CD14-positive monocyte (primary cell): ENCODE measurements at regions not wholly inside any gene's neighbourhood (a gene's known extent, or its start where the extent isn't known, plus 50 kb on each side); places are given as distances from the start of the nearest gene placed in this dataset.

Source experiments
- DNase-seq, 3 donors: peaks; one replicate each; pipeline ENCODE4 v3.0.0-alpha.2; 2011 to 2022
- H2AFZ ChIP-seq: 2 replicates; pipeline ENCODE4 v1.6.0; 2012; ENCODE audit warnings: mild to moderate bottlenecking, low read depth, low read length, inconsistent platforms; ENCODE audit not compliant: insufficient read depth, poor library complexity, severe bottlenecking
- H3K27ac ChIP-seq, 2 donors: 1 replicate in 1 of 2; 2 replicates in 1 of 2; pipeline ENCODE4 v1.5.1; 2012 to 2013; ENCODE audit warnings: low read length in 2 of 2, control low read depth in 1 of 2, inconsistent platforms in 1 of 2, low read depth in 1 of 2, mild to moderate bottlenecking in 1 of 2
- H3K27me3 ChIP-seq, 2 donors: one replicate each; pipeline versions ENCODE4 v1.6.0 to v1.6.1; 2011 to 2013; ENCODE audit warnings: low read length in 2 of 2; ENCODE audit not compliant: control insufficient read depth in 2 of 2, insufficient read depth in 2 of 2
- H3K36me3 ChIP-seq, 2 donors: replicated peaks in 1 of 2; 1 replicate in 1 of 2; 2 replicates in 1 of 2; pipeline versions ENCODE4 v1.5.1 to v1.6.1; 2012 to 2013; ENCODE audit warnings: low read length in 2 of 2, control low read depth in 1 of 2, inconsistent platforms in 1 of 2, mild to moderate bottlenecking in 1 of 2; ENCODE audit not compliant: insufficient read depth in 2 of 2, control insufficient read depth in 1 of 2
- H3K4me1 ChIP-seq, 2 donors: 1 replicate in 1 of 2; 2 replicates in 1 of 2; pipeline versions ENCODE4 v1.5.1 to v1.6.1; 2012 to 2013; ENCODE audit warnings: low read length in 2 of 2, control low read depth in 1 of 2, inconsistent platforms in 1 of 2, mild to moderate bottlenecking in 1 of 2, moderate library complexity in 1 of 2; ENCODE audit not compliant: insufficient read depth in 2 of 2, control insufficient read depth in 1 of 2
- H3K4me2 ChIP-seq: replicated peaks from 2 replicates; pipeline ENCODE3; 2012; ENCODE audit warnings: low read length, moderate library complexity, mild to moderate bottlenecking; ENCODE audit not compliant: poor library complexity, severe bottlenecking; ENCODE audit errors: extremely low read depth
- H3K4me3 ChIP-seq, 3 experiments: fragments of 200-600 bp in 1 of 3; sonication (generic) in 1 of 3; replicated peaks in 1 of 3; 1 replicate in 2 of 3; 2 replicates in 1 of 3; pipeline ENCODE4 v1.5.1; 2011 to 2013; ENCODE audit warnings: low read length in 3 of 3, mild to moderate bottlenecking in 3 of 3, control low read depth in 2 of 3, low read depth in 2 of 3, inconsistent platforms in 1 of 3, moderate library complexity in 1 of 3
- H3K79me2 ChIP-seq: 2 replicates; pipeline ENCODE4 v1.6.0; 2012; ENCODE audit warnings: mild to moderate bottlenecking, control low read depth, inconsistent platforms, low read length, moderate library complexity; ENCODE audit not compliant: insufficient read depth
- H3K9ac ChIP-seq: 2 replicates; pipeline ENCODE4 v1.6.0; 2017; ENCODE audit warnings: low read length, mild to moderate bottlenecking; ENCODE audit not compliant: insufficient read depth, poor library complexity, severe bottlenecking
- H3K9me3 ChIP-seq, 2 donors: replicated peaks in 1 of 2; 1 replicate in 1 of 2; 2 replicates in 1 of 2; pipeline versions ENCODE4 v1.5.1 to v1.6.1; 2012 to 2013; ENCODE audit warnings: low read length in 2 of 2, control low read depth in 1 of 2; ENCODE audit not compliant: control insufficient read depth in 1 of 2, insufficient read depth in 1 of 2
- H4K20me1 ChIP-seq: 2 replicates; pipeline ENCODE4 v1.6.0; 2012; ENCODE audit warnings: mild to moderate bottlenecking, low read length, control low read depth, moderate library complexity; ENCODE audit not compliant: insufficient read depth
- H3K27ac Mint-ChIP-seq, 7 donors: one replicate each; pipeline ENCODE4 v1.8.0; 2020; ENCODE audit warnings: mild to moderate bottlenecking in 7 of 7, mixed read lengths in 7 of 7, moderate library complexity in 6 of 7, inconsistent platforms in 2 of 7
- H3K27me3 Mint-ChIP-seq, 3 donors: one replicate each; pipeline ENCODE4 v1.8.0; 2021 to 2022; ENCODE audit warnings: low read depth in 3 of 3, mild to moderate bottlenecking in 3 of 3, mixed read lengths in 3 of 3, moderate library complexity in 3 of 3, inconsistent platforms in 1 of 3
- H3K36me3 Mint-ChIP-seq, 2 donors: one replicate each; pipeline ENCODE4 v1.8.0; 2020; ENCODE audit warnings: mixed read lengths in 2 of 2, inconsistent platforms in 1 of 2, mild to moderate bottlenecking in 1 of 2
- H3K4me1 Mint-ChIP-seq: one replicate; pipeline ENCODE4 v1.8.0; 2020; ENCODE audit warnings: mild to moderate bottlenecking, mixed read lengths
- H3K4me3 Mint-ChIP-seq, 2 donors: one replicate each; pipeline ENCODE4 v1.8.0; 2020; ENCODE audit warnings: mild to moderate bottlenecking in 2 of 2, mixed read lengths in 2 of 2, moderate library complexity in 1 of 2
- H3K9me3 Mint-ChIP-seq, 7 donors: one replicate each; pipeline ENCODE4 v1.8.0; 2020 to 2022; ENCODE audit warnings: mixed read lengths in 7 of 7, mild to moderate bottlenecking in 6 of 7, moderate library complexity in 6 of 7, inconsistent platforms in 2 of 7
- WGBS: methylation state at CpG from one replicate; pipeline ENCODE4 v1.1.5; 2013; ENCODE audit warnings: missing lambda C conversion rate; ENCODE audit not compliant: insufficient coverage; 5-methylcytosine and 5-hydroxymethylcytosine counted together
- intact Hi-C, 2 donors: fragments of 100-400 bp; cut with micrococcal nuclease; formaldehyde crosslinking; loops; one replicate each; pipeline versions ENCODE4 v1.15.0 to v1.15.1; 2023
- TF ChIP-seq, protein P1 (sequence below): fragments of 200-600 bp; IDR thresholded peaks from one replicate; pipeline ENCODE4 v1.8.0; 2022; ENCODE audit warnings: antibody characterized with exemption, mild to moderate bottlenecking

GRCh38 chr4:62913065-62913464, 1496.2 kb downstream of the TECRL start:
- no peak overlapping the region for H3K27ac Mint-ChIP-seq
- Histone ChIP-seq H3K79me2 (no peaks in the 10 kb centered on the region), H3K4me3 (no peak overlapping the region), H4K20me1 (no peaks in the 10 kb centered on the region), H3K9me3 (no peaks in the 10 kb centered on the region), H3K27me3 (no peaks in the 10 kb centered on the region), H2AFZ (no peak overlapping the region), H3K36me3 (no peaks in the 10 kb centered on the region), H3K9ac (no peak overlapping the region), H3K27ac (no peak overlapping the region), H3K4me2 (no peak overlapping the region), H3K4me1 (no peaks in the 10 kb centered on the region)
- TF ChIP-seq, protein P1, sequence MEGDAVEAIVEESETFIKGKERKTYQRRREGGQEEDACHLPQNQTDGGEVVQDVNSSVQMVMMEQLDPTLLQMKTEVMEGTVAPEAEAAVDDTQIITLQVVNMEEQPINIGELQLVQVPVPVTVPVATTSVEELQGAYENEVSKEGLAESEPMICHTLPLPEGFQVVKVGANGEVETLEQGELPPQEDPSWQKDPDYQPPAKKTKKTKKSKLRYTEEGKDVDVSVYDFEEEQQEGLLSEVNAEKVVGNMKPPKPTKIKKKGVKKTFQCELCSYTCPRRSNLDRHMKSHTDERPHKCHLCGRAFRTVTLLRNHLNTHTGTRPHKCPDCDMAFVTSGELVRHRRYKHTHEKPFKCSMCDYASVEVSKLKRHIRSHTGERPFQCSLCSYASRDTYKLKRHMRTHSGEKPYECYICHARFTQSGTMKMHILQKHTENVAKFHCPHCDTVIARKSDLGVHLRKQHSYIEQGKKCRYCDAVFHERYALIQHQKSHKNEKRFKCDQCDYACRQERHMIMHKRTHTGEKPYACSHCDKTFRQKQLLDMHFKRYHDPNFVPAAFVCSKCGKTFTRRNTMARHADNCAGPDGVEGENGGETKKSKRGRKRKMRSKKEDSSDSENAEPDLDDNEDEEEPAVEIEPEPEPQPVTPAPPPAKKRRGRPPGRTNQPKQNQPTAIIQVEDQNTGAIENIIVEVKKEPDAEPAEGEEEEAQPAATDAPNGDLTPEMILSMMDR: no peak
- no peak overlapping the region for H3K4me3 Mint-ChIP-seq
- DNase-seq: no peak
- intact Hi-C loops: no loop called here
- no peaks in the 10 kb centered on the region for H3K4me1 Mint-ChIP-seq
- no CpG with 5 or more reads among the region's 1 CpG for WGBS
- no peaks in the 10 kb centered on the region for H3K36me3 Mint-ChIP-seq
- H3K27me3 Mint-ChIP-seq: no peaks in the 10 kb centered on the region
- no peaks in the 10 kb centered on the region for H3K9me3 Mint-ChIP-seq

GRCh38 chr4:62912531-62912930, 1496.7 kb downstream of the TECRL start:
- TF ChIP-seq, protein P1: no peak
- H3K27ac ChIP-seq: no peak overlapping the region
- no peaks in the 10 kb centered on the region for H3K4me1 Mint-ChIP-seq
- no peaks in the 10 kb centered on the region for H3K4me1 ChIP-seq
- no peaks in the 10 kb centered on the region for H3K79me2 ChIP-seq
- H3K27me3 ChIP-seq: no peaks in the 10 kb centered on the region
- no peaks in the 10 kb centered on the region for H3K36me3 ChIP-seq
- H2AFZ ChIP-seq: no peak overlapping the region
- H3K4me3 ChIP-seq: no peak overlapping the region
- no peaks in the 10 kb centered on the region for H3K36me3 Mint-ChIP-seq
- no peak overlapping the region for H3K9ac ChIP-seq
- H4K20me1 ChIP-seq: no peaks in the 10 kb centered on the region
- DNase-seq: no peak
- no peaks in the 10 kb centered on the region for H3K9me3 ChIP-seq
- H3K4me3 Mint-ChIP-seq: no peak overlapping the region
- no peaks in the 10 kb centered on the region for H3K27me3 Mint-ChIP-seq
- intact Hi-C loops: no loop called here
- H3K4me2 ChIP-seq: no peak overlapping the region
- H3K27ac Mint-ChIP-seq: no peak overlapping the region
- no peaks in the 10 kb centered on the region for H3K9me3 Mint-ChIP-seq
- WGBS: no CpG with 5 or more reads among the region's 1 CpG
